K562 (cell line): ENCODE measurements at regions not wholly inside any gene's neighbourhood (a gene's known extent, or its start where the extent isn't known, plus 50 kb on each side); places are given as distances from the start of the nearest gene placed in this dataset.

Experiments used
- ATAC-seq: fragments of 200-7000 bp; cut with Tn5 transposase; 3 replicates; pipeline ENCODE4 v1.9.1; 2020; ENCODE audit warnings: moderate library complexity
- BruUV-seq: library from RNA; stranded (reverse); fragments of 400-500 nt; replicated peaks from 2 replicates; lab custom pipeline; 2021; lab: Mats Ljungman, UMichigan
- CTCF ChIA-PET: fragments of 300-600 bp; formaldehyde crosslinking; extraction: SDS; loops from one replicate; lab custom pipeline; 2021; ENCODE audit warnings: low intra/inter-chr PET ratio; lab: Yijun Ruan, JAX
- POLR2A ChIA-PET: fragments of 300-600, 350-650 bp; sonication (Branson Sonifier 250); formaldehyde crosslinking; extraction: SDS; loops from one replicate; lab custom pipeline; 2021; ENCODE audit warnings: antibody characterized with exemption, inconsistent platforms; lab: Yijun Ruan, JAX
- DNase-seq, 4 experiments: peaks; one replicate each; pipeline versions ENCODE4 v3.0.0 to v3.0.0-alpha.2; 2011 to 2018; ENCODE audit warnings: low spot score in 3 of 4, mixed read lengths in 3 of 4; ENCODE audit errors: extremely low read depth in 1 of 4
- FAIRE-seq: peaks from 2 replicates; lab custom pipeline; 2011; peaks lifted over from hg19 to GRCh38; lab: Jason Lieb, UNC
- H2AFZ ChIP-seq: 2 replicates; pipeline ENCODE4 v1.6.0; 2011; ENCODE audit warnings: low read depth, low read length, control low read depth, inconsistent platforms
- H3K27ac ChIP-seq: fragments of 200-600 bp; 3 replicates; pipeline ENCODE4 v1.8.0; 2011; ENCODE audit warnings: low read depth, mild to moderate bottlenecking, control low read depth, inconsistent platforms, low read length, moderate library complexity, mixed read lengths; ENCODE audit errors: extremely low read depth
- H3K27me3 ChIP-seq, 2 experiments: fragments of 300-600 bp in 1 of 2; 2 replicates in 1 of 2; 3 replicates in 1 of 2; pipeline versions ENCODE4 v1.6.0 to v1.8.0; 2011; ENCODE audit warnings: inconsistent platforms in 2 of 2, low read length in 2 of 2, mild to moderate bottlenecking in 1 of 2, mixed read lengths in 1 of 2, moderate library complexity in 1 of 2; ENCODE audit not compliant: control insufficient read depth in 2 of 2, insufficient read depth in 2 of 2
- H3K36me3 ChIP-seq: fragments of 300-600 bp; 3 replicates; pipeline ENCODE4 v1.8.0; 2011; ENCODE audit warnings: mild to moderate bottlenecking, low read length, inconsistent platforms; ENCODE audit not compliant: control insufficient read depth, insufficient read depth
- H3K4me1 ChIP-seq, 2 experiments: fragments of 200-600 bp in 1 of 2; replicated peaks in 1 of 2; 2 replicates in 1 of 2; 3 replicates in 1 of 2; pipeline versions ENCODE4 v1.5.1 to v1.8.0; 2011; ENCODE audit warnings: inconsistent platforms in 2 of 2, low read length in 2 of 2, mild to moderate bottlenecking in 1 of 2, mixed read lengths in 1 of 2, moderate library complexity in 1 of 2; ENCODE audit not compliant: control insufficient read depth in 2 of 2, insufficient read depth in 2 of 2
- H3K4me2 ChIP-seq: 2 replicates; pipeline ENCODE4 v1.6.1; 2011; ENCODE audit warnings: low read length, control low read depth, inconsistent platforms, mixed read lengths; ENCODE audit not compliant: insufficient read depth
- H3K4me3 ChIP-seq: fragments of 200-600 bp; sonication (generic), shearing (Covaris generic); 2 replicates; pipeline ENCODE4 v1.5.1; 2016; ENCODE audit warnings: control low read depth, inconsistent platforms
- H3K79me2 ChIP-seq: fragments of 200-600 bp; 3 replicates; pipeline ENCODE4 v1.8.0; 2011; ENCODE audit warnings: low read length, inconsistent platforms; ENCODE audit not compliant: control insufficient read depth, insufficient read depth
- H3K9ac ChIP-seq, 2 experiments: 2 replicates each; pipeline versions ENCODE4 v1.6.0 to v1.6.1; 2011; ENCODE audit warnings: low read depth in 2 of 2, low read length in 2 of 2, control low read depth in 1 of 2, inconsistent platforms in 1 of 2, mild to moderate bottlenecking in 1 of 2, mixed read lengths in 1 of 2; ENCODE audit not compliant: insufficient read depth in 1 of 2
- H3K9me1 ChIP-seq: one replicate; pipeline ENCODE4 v1.6.0; 2011; ENCODE audit warnings: inconsistent platforms, mild to moderate bottlenecking, low read length, moderate library complexity; ENCODE audit not compliant: control insufficient read depth, insufficient read depth
- H3K9me3 ChIP-seq: replicated peaks from 2 replicates; pipeline ENCODE4 v1.5.1; 2011; ENCODE audit warnings: low read depth, low read length, inconsistent platforms; ENCODE audit not compliant: control insufficient read depth, insufficient read depth
- H4K20me1 ChIP-seq: replicated peaks from 2 replicates; pipeline ENCODE4 v1.6.1; 2011; ENCODE audit warnings: low read length, inconsistent platforms, mixed read lengths; ENCODE audit not compliant: control insufficient read depth, insufficient read depth
- CBX5 ChIP-seq: IDR thresholded peaks from 2 replicates; pipeline ENCODE4 v1.6.1; 2014; ENCODE audit warnings: low read depth, borderline replicate concordance
- KLF13 ChIP-seq: fragments of 450-650 bp; IDR thresholded peaks from 2 replicates; pipeline ENCODE4 v1.6.1; 2016; ENCODE audit warnings: missing genetic modification characterization, low read depth, mild to moderate bottlenecking, missing compliant biosample characterization, moderate library complexity, borderline replicate concordance
- KLF16 ChIP-seq: IDR thresholded peaks from 2 replicates; pipeline ENCODE4 v1.6.1; 2016; ENCODE audit warnings: antibody characterized with exemption
- PRMT5 ChIP-seq: sonication (generic); formaldehyde crosslinking; IDR thresholded peaks from 2 replicates; pipeline ENCODE4 v1.5.0; 2020; ENCODE audit warnings: missing genetic modification reagents
- SIN3B ChIP-seq: fragments of 450-650 bp; IDR thresholded peaks from 2 replicates; pipeline ENCODE4 v1.6.1; 2017; ENCODE audit warnings: low read depth, mild to moderate bottlenecking, moderate library complexity
- SIX5 ChIP-seq, 2 experiments: IDR thresholded peaks; 2 replicates each; pipeline ENCODE4 v1.6.1; 2011; ENCODE audit warnings: low read length in 2 of 2, borderline replicate concordance in 1 of 2, low read depth in 1 of 2, mild to moderate bottlenecking in 1 of 2, moderate library complexity in 1 of 2; ENCODE audit not compliant: insufficient read depth in 1 of 2
- SREBF1 ChIP-seq: fragments of 150-350 bp; IDR thresholded peaks from 2 replicates; pipeline ENCODE4 v1.6.1; 2014; ENCODE audit warnings: antibody characterized with exemption, low read depth, low read length, borderline replicate concordance
- ZBTB1 ChIP-seq: sonication (generic); formaldehyde crosslinking; IDR thresholded peaks from 2 replicates; pipeline ENCODE4 v1.8.1; 2023; ENCODE audit warnings: missing genetic modification reagents, low read depth, mild to moderate bottlenecking, borderline replicate concordance
- WGBS: fragments of 100-300 bp; shearing (Covaris generic); methylation state at CpG from one replicate; pipeline ENCODE4 v1.1.6; 2016; ENCODE audit warnings: low coverage, mixed read lengths; ENCODE audit not compliant: insufficient coverage; ENCODE audit errors: missing lambda C conversion rate; 5-methylcytosine and 5-hydroxymethylcytosine counted together
- in situ Hi-C: fragments of 300-500 bp; cut with MboI; formaldehyde crosslinking; loops from 4 replicates; pipeline ENCODE4 v1.15.0; 2018; ENCODE audit warnings: inconsistent platforms, mixed read lengths
- intact Hi-C: fragments of 100-400 bp; cut with micrococcal nuclease; formaldehyde crosslinking; loops from 2 replicates; pipeline ENCODE4 v1.14.2; 2022
- TF ChIP-seq, protein P1 (sequence below): IDR thresholded peaks from 2 replicates; pipeline ENCODE4 v1.6.1; 2014; ENCODE audit warnings: antibody characterized with exemption
- TF ChIP-seq, protein P2 (sequence below), 2 experiments: fragments of 450-650 bp; conservative IDR thresholded peaks; 2 replicates each; pipeline ENCODE4 v1.6.1; 2017; ENCODE audit warnings: mild to moderate bottlenecking in 2 of 2, moderate library complexity in 2 of 2
- TF ChIP-seq, protein P3 (sequence below), 2 experiments: fragments of 450-650 bp; IDR thresholded peaks; 2 replicates each; pipeline ENCODE4 v1.6.1; 2016
- TF ChIP-seq, protein P4 (sequence below): fragments of 250-450 bp; sonication (Bioruptor Pico); IDR thresholded peaks from 2 replicates; pipeline ENCODE4 v1.4.0; 2020

DNA sequence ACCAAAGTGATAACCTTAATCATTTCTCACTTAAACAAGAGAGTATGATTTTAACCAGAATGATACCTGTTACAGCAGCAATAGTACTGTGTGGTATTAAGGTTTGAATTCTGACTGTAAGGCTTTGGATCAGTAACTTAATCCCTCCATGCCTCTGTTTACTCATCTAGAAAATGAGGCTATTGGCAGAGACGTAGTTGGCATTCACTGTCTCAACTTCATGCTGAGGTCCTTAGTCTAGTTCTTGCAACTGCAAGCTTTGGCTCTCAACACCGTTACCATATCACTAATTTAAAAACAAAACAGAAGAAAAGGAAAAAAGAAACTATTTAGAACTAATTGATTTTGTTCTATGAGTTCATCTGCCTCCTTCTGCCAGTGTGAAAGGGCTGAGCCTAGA lies 875.4 kb downstream of the MCTP2 start:
- Histone ChIP-seq H4K20me1 (no peaks in the 10 kb centered on the region), H3K4me3 (no peak overlapping the region), H3K4me2 (no peak overlapping the region), H2AFZ (no peak overlapping the region), H3K79me2 (no peaks in the 10 kb centered on the region), H3K9me3 (no peaks in the 10 kb centered on the region), H3K27me3 (no peaks in the 10 kb centered on the region), H3K27ac (no peak overlapping the region), H3K9me1 (no peaks in the 10 kb centered on the region), H3K36me3 (no peaks in the 10 kb centered on the region), H3K9ac (no peak overlapping the region), H3K4me1 (no peaks in the 10 kb centered on the region)
- 43% methylated on average over 2 of the region's 2 CpGs for WGBS
- no TSS peak for BruUV-seq
- ATAC-seq (no peak), DNase-seq (no peak), FAIRE-seq (no peak)
- ChIA-PET CTCF (no interaction called here), POLR2A (no interaction called here)
- intact Hi-C loops: no loop called here
- in situ Hi-C loops: no loop called here
- TF ChIP-seq SIX5 (IDR thresholded peaks at IDR 0.05; ENCODE audit: borderline replicate concordance in 1 of 2, insufficient read depth in 1 of 2, low read depth in 1 of 2, low read length in 2 of 2) (no peak), SIN3B (no peak), PRMT5 (CRISPR knock-in tag) (no peak), KLF16 (no peak), SREBF1 (no peak), KLF13 (tag) (no peak), CBX5 (no peak), ZBTB1 (no peak)
- TF ChIP-seq, protein P1, sequence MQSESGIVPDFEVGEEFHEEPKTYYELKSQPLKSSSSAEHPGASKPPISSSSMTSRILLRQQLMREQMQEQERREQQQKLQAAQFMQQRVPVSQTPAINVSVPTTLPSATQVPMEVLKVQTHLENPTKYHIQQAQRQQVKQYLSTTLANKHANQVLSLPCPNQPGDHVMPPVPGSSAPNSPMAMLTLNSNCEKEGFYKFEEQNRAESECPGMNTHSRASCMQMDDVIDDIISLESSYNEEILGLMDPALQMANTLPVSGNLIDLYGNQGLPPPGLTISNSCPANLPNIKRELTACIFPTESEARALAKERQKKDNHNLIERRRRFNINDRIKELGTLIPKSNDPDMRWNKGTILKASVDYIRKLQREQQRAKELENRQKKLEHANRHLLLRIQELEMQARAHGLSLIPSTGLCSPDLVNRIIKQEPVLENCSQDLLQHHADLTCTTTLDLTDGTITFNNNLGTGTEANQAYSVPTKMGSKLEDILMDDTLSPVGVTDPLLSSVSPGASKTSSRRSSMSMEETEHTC: no peak
- TF ChIP-seq, protein P2, sequence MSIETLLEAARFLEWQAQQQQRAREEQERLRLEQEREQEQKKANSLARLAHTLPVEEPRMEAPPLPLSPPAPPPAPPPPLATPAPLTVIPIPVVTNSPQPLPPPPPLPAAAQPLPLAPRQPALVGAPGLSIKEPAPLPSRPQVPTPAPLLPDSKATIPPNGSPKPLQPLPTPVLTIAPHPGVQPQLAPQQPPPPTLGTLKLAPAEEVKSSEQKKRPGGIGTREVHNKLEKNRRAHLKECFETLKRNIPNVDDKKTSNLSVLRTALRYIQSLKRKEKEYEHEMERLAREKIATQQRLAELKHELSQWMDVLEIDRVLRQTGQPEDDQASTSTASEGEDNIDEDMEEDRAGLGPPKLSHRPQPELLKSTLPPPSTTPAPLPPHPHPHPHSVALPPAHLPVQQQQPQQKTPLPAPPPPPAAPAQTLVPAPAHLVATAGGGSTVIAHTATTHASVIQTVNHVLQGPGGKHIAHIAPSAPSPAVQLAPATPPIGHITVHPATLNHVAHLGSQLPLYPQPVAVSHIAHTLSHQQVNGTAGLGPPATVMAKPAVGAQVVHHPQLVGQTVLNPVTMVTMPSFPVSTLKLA (conservative IDR thresholded peaks at IDR 0.05): no peak
- TF ChIP-seq, protein P3, sequence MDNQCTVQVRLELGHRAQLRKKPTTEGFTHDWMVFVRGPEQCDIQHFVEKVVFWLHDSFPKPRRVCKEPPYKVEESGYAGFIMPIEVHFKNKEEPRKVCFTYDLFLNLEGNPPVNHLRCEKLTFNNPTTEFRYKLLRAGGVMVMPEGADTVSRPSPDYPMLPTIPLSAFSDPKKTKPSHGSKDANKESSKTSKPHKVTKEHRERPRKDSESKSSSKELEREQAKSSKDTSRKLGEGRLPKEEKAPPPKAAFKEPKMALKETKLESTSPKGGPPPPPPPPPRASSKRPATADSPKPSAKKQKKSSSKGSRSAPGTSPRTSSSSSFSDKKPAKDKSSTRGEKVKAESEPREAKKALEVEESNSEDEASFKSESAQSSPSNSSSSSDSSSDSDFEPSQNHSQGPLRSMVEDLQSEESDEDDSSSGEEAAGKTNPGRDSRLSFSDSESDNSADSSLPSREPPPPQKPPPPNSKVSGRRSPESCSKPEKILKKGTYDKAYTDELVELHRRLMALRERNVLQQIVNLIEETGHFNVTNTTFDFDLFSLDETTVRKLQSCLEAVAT (IDR thresholded peaks at IDR 0.05): no peak
- TF ChIP-seq, protein P4, sequence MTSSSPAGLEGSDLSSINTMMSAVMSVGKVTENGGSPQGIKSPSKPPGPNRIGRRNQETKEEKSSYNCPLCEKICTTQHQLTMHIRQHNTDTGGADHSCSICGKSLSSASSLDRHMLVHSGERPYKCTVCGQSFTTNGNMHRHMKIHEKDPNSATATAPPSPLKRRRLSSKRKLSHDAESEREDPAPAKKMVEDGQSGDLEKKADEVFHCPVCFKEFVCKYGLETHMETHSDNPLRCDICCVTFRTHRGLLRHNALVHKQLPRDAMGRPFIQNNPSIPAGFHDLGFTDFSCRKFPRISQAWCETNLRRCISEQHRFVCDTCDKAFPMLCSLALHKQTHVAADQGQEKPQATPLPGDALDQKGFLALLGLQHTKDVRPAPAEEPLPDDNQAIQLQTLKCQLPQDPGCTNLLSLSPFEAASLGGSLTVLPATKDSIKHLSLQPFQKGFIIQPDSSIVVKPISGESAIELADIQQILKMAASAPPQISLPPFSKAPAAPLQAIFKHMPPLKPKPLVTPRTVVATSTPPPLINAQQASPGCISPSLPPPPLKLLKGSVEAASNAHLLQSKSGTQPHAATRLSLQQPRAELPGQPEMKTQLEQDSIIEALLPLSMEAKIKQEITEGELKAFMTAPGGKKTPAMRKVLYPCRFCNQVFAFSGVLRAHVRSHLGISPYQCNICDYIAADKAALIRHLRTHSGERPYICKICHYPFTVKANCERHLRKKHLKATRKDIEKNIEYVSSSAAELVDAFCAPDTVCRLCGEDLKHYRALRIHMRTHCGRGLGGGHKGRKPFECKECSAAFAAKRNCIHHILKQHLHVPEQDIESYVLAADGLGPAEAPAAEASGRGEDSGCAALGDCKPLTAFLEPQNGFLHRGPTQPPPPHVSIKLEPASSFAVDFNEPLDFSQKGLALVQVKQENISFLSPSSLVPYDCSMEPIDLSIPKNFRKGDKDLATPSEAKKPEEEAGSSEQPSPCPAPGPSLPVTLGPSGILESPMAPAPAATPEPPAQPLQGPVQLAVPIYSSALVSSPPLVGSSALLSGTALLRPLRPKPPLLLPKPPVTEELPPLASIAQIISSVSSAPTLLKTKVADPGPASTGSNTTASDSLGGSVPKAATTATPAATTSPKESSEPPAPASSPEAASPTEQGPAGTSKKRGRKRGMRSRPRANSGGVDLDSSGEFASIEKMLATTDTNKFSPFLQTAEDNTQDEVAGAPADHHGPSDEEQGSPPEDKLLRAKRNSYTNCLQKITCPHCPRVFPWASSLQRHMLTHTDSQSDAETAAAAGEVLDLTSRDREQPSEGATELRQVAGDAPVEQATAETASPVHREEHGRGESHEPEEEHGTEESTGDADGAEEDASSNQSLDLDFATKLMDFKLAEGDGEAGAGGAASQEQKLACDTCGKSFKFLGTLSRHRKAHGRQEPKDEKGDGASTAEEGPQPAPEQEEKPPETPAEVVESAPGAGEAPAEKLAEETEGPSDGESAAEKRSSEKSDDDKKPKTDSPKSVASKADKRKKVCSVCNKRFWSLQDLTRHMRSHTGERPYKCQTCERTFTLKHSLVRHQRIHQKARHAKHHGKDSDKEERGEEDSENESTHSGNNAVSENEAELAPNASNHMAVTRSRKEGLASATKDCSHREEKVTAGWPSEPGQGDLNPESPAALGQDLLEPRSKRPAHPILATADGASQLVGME (CRISPR knock-in tag): no peak
